Glutamatergic neuron (in vitro differentiated cells): ENCODE measurements at regions not wholly inside any gene's neighbourhood (a gene's known extent, or its start where the extent isn't known, plus 50 kb on each side); places are given as distances from the start of the nearest gene placed in this dataset.
A peak's percentile ranks its signal among the peaks of the same experiment; 100 is the strongest.

Experiments used
- DNase-seq: peaks from one replicate; pipeline ENCODE4 v3.0.0; 2022
- H3K27ac Mint-ChIP-seq: one replicate; pipeline ENCODE4 v1.8.0; 2020; ENCODE audit warnings: mild to moderate bottlenecking, mixed read lengths, inconsistent platforms; ENCODE audit not compliant: unreplicated experiment
- H3K27me3 Mint-ChIP-seq: one replicate; pipeline ENCODE4 v1.8.0; 2020; ENCODE audit warnings: mild to moderate bottlenecking, moderate library complexity, mixed read lengths, inconsistent platforms; ENCODE audit not compliant: unreplicated experiment
- H3K36me3 Mint-ChIP-seq: one replicate; pipeline ENCODE4 v1.8.0; 2020; ENCODE audit warnings: mild to moderate bottlenecking, mixed read lengths, inconsistent platforms; ENCODE audit not compliant: unreplicated experiment
- H3K4me1 Mint-ChIP-seq: one replicate; pipeline ENCODE4 v1.8.0; 2020; ENCODE audit warnings: mild to moderate bottlenecking, low read depth, mixed read lengths, inconsistent platforms; ENCODE audit not compliant: unreplicated experiment
- H3K4me3 Mint-ChIP-seq: one replicate; pipeline ENCODE4 v1.8.0; 2020; ENCODE audit warnings: mild to moderate bottlenecking, mixed read lengths, inconsistent platforms; ENCODE audit not compliant: unreplicated experiment
- H3K9me3 Mint-ChIP-seq: one replicate; pipeline ENCODE4 v1.8.0; 2020; ENCODE audit warnings: mild to moderate bottlenecking, moderate library complexity, mixed read lengths, inconsistent platforms; ENCODE audit not compliant: unreplicated experiment
- TF ChIP-seq, protein P1 (sequence below): fragments of 200-600 bp; sonication (generic); IDR thresholded peaks from one replicate; pipeline ENCODE4 v1.5.0; 2021; ENCODE audit not compliant: partially characterized antibody, unreplicated experiment

DNA sequence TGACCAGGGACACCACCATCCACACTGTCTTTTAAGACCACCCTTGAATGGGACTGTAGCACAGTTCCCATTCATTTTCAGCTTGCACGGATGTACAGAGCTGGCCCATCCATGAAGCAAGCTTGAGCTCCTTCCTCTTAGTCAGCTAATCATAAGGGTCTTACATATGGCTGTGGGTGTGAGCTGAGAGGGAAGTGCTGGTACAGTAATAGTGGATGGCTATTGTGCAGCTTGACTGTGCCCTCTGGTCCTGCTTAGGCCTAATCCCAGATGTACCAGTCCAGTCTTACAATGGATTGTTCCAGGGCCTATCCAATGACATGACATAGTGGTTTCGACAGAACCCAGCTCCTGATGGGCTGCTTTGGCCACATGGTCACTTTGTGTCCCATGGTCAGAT, 96.9 kb upstream of the ZNF438 start:
- Mint-ChIP-seq H3K27me3 (peaks cover 17% of the 10 kb centered on the region), H3K27ac (no peak overlapping the region), H3K9me3 (peaks cover 25% of the 10 kb centered on the region), H3K4me1 (peaks cover 62% of the 10 kb centered on the region), H3K36me3 (peaks cover 4% of the 10 kb centered on the region), H3K4me3 (no peak overlapping the region)
- DNase-seq: no peak
- TF ChIP-seq, protein P1, sequence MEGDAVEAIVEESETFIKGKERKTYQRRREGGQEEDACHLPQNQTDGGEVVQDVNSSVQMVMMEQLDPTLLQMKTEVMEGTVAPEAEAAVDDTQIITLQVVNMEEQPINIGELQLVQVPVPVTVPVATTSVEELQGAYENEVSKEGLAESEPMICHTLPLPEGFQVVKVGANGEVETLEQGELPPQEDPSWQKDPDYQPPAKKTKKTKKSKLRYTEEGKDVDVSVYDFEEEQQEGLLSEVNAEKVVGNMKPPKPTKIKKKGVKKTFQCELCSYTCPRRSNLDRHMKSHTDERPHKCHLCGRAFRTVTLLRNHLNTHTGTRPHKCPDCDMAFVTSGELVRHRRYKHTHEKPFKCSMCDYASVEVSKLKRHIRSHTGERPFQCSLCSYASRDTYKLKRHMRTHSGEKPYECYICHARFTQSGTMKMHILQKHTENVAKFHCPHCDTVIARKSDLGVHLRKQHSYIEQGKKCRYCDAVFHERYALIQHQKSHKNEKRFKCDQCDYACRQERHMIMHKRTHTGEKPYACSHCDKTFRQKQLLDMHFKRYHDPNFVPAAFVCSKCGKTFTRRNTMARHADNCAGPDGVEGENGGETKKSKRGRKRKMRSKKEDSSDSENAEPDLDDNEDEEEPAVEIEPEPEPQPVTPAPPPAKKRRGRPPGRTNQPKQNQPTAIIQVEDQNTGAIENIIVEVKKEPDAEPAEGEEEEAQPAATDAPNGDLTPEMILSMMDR: no peak

DNA sequence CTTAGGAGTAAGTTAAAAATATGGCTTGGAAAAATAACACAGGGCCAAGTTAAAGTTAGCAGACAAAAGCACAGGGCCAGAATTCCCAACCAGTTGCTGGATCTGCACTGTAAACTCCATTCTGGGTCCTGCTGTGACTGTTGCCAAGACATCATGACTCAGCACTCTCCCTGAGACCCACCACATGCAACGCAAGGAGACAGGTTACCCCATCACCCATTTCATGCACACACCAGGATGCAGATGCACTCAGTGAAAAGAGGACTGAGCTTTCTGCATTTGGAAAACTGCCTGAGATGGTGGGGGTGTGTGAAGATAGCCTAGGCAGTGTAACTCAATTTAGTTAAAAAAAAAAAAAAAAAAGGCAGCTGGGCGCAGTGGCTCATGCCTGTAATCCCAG, 97.6 kb upstream of the ZNF438 start:
- TF ChIP-seq, protein P1: no peak
- Mint-ChIP-seq H3K36me3 (peaks cover 4% of the 10 kb centered on the region), H3K27me3 (peaks cover 17% of the 10 kb centered on the region), H3K4me3 (no peak overlapping the region), H3K9me3 (peaks cover 22% of the 10 kb centered on the region), H3K27ac (no peak overlapping the region), H3K4me1 (peaks cover 55% of the 10 kb centered on the region)
- DNase-seq: no peak

DNA sequence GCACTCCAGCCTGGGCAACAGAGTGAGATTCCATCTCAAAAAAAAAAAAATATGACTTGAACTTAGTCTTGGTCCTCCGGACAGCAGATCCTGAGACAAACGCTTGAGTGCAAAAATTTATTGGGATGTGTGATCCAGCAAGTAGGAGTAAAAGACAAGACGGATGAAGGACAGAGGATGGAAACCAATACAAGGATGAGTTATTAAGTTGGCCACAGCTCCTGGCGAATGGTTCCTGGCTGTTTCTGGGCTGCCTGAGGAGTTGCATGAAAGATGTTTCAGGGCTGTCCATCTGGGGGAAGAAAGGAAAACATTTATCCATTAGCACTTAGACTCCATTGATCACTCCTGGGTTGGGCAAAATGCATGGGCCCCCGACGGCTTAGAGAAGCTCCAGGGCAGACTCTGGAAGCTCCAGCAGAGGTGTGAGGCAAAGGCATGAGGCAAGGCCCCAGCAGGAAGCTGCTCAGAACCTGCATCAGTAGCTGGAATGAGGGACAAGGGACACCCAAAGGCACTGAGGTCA, 98.3 kb upstream of the ZNF438 start:
- Mint-ChIP-seq H3K27ac (peak overlapping the region; percentile 85), H3K4me1 (peaks cover 54% of the 10 kb centered on the region), H3K4me3 (peak overlapping the region; percentile 40), H3K27me3 (peaks cover 19% of the 10 kb centered on the region), H3K36me3 (peaks cover 4% of the 10 kb centered on the region), H3K9me3 (peaks cover 24% of the 10 kb centered on the region)
- no peak for DNase-seq
- TF ChIP-seq, protein P1: no peak

DNA sequence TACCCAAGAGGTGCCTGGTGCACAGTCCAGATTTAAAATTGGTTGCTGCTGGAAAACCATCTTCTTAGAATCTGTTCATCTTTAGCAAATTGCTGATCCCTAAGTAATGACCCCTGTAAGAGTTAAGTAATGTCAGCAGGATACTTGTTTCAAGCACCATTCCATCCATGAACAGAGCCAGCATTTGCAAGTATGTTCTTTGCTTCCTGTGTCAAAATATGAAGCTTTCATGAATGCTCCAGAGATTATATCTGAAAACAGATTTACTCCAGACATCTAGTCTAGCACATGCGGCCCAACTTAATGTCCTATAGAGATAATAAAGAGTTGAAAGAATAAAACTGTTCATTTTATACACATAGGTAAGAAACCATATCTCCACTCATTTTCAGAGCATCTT, 98.7 kb upstream of the ZNF438 start:
- Mint-ChIP-seq H3K27me3 (peaks cover 19% of the 10 kb centered on the region), H3K9me3 (peaks cover 25% of the 10 kb centered on the region), H3K4me1 (peaks cover 54% of the 10 kb centered on the region), H3K27ac (no peak overlapping the region), H3K4me3 (no peak overlapping the region), H3K36me3 (peaks cover 4% of the 10 kb centered on the region)
- TF ChIP-seq, protein P1: no peak
- DNase-seq: no peak

DNA sequence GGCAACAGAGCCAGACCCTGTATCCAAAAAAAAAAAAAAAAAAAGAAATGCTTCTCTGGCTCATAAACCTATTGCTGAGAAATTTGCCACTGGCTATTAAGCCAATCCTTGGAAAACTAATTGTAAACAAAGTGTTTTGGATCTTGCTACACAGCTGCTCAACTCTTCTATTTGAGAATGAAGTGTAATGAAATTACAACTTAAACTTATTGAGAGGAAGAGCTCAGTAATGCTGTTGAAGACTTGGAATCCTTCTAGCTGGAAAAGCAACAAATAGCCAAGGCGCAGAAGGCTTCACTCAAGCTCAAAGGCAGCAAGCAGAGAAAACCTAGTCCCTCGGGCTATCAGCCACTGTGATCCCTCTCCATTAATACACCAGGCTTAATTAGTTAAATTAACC, 99.6 kb upstream of the ZNF438 start:
- no peak for DNase-seq
- no peak overlapping the region for H3K4me3 Mint-ChIP-seq
- H3K9me3 Mint-ChIP-seq: peaks cover 25% of the 10 kb centered on the region
- no peak overlapping the region for H3K27ac Mint-ChIP-seq
- H3K27me3 Mint-ChIP-seq: peaks cover 19% of the 10 kb centered on the region
- TF ChIP-seq, protein P1: no peak
- H3K4me1 Mint-ChIP-seq: peaks cover 52% of the 10 kb centered on the region
- peaks cover 4% of the 10 kb centered on the region for H3K36me3 Mint-ChIP-seq
